Neutrophil (primary cell): ENCODE measurements at regions not wholly inside any gene's neighbourhood (a gene's known extent, or its start where the extent isn't known, plus 50 kb on each side); places are given as distances from the start of the nearest gene placed in this dataset.

Source experiments
- H3K27ac ChIP-seq: fragments of 200-600 bp; sonication (generic); 2 replicates; pipeline ENCODE4 v1.5.1; 2016; ENCODE audit warnings: mild to moderate bottlenecking, moderate library complexity
- H3K27me3 ChIP-seq: fragments of 200-600 bp; sonication (generic); 2 replicates; pipeline ENCODE4 v1.6.0; 2016; ENCODE audit warnings: mild to moderate bottlenecking
- H3K36me3 ChIP-seq: fragments of 200-600 bp; sonication (generic); 2 replicates; pipeline ENCODE4 v1.5.1; 2017
- H3K4me1 ChIP-seq, 2 experiments: fragments of 200-600 bp in 1 of 2; sonication (generic) in 1 of 2; 1 replicate in 1 of 2; 2 replicates in 1 of 2; pipeline versions ENCODE4 v1.5.1 to v1.6.1; 2013 to 2016; ENCODE audit warnings: low read depth in 1 of 2, low read length in 1 of 2, mild to moderate bottlenecking in 1 of 2, moderate library complexity in 1 of 2; ENCODE audit not compliant: control insufficient read depth in 1 of 2, insufficient read depth in 1 of 2
- H3K4me3 ChIP-seq, 2 experiments: fragments of 200-600 bp in 1 of 2; sonication (generic) in 1 of 2; 1 replicate in 1 of 2; 2 replicates in 1 of 2; pipeline ENCODE4 v1.5.1; 2013 to 2016; ENCODE audit warnings: low read depth in 1 of 2, low read length in 1 of 2, mild to moderate bottlenecking in 1 of 2, moderate library complexity in 1 of 2
- H3K9me3 ChIP-seq: fragments of 200-600 bp; sonication (generic); 2 replicates; pipeline ENCODE4 v1.5.1; 2016
- TF ChIP-seq, protein P1 (sequence below): fragments of 200-600 bp; sonication (generic); IDR thresholded peaks from 2 replicates; pipeline ENCODE4 v1.5.1; 2016; ENCODE audit warnings: antibody characterized with exemption

DNA sequence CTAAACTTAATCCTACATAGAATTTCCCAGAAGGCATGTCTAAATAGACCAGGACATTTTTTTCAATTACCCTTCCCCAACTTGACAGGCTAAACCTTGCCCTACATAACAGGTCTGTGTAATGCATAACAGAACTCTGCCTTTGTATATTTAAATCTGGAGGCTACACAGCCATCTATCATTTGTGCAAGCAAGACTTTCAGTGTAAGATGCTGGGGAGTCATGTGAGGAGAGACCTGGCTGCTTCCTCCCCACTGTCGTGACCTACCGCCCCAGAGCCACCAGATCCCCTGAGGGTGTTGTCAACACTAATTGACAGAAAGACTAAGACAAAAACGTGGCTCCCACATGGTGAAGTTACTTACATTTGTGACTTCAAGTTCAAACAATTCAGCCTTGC lies 342.2 kb downstream of the PPARGC1A start:
- TF ChIP-seq, protein P1, sequence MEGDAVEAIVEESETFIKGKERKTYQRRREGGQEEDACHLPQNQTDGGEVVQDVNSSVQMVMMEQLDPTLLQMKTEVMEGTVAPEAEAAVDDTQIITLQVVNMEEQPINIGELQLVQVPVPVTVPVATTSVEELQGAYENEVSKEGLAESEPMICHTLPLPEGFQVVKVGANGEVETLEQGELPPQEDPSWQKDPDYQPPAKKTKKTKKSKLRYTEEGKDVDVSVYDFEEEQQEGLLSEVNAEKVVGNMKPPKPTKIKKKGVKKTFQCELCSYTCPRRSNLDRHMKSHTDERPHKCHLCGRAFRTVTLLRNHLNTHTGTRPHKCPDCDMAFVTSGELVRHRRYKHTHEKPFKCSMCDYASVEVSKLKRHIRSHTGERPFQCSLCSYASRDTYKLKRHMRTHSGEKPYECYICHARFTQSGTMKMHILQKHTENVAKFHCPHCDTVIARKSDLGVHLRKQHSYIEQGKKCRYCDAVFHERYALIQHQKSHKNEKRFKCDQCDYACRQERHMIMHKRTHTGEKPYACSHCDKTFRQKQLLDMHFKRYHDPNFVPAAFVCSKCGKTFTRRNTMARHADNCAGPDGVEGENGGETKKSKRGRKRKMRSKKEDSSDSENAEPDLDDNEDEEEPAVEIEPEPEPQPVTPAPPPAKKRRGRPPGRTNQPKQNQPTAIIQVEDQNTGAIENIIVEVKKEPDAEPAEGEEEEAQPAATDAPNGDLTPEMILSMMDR, result no peak
- Histone ChIP-seq H3K4me3 (no peak overlapping the region), H3K27me3 (no peaks in the 10 kb centered on the region), H3K9me3 (no peaks in the 10 kb centered on the region), H3K36me3 (no peaks in the 10 kb centered on the region), H3K4me1 (no peaks in the 10 kb centered on the region), H3K27ac (no peak overlapping the region)

DNA sequence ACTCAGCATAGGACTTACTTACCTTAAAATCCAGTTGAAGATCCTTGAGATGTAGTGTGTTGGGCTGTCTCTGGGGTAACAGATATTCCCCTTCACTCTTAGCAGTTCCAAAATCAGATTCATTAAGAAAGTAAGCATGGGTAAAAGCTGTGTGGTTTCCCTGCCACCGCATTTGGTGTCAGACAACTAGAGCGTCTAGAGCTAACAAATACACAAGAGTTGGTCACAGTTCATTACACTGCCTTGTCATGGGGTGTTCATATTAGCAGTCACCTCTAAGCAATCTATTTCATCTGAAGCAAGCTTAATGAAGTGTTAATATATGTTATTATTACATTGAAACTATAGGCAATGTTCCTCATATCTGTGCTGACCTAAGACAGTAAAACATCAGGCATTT lies 342.8 kb downstream of the PPARGC1A start:
- H3K4me3 ChIP-seq, result no peak overlapping the region
- TF ChIP-seq, protein P1, result no peak
- H3K27ac ChIP-seq, result no peak overlapping the region
- H3K9me3 ChIP-seq, result no peaks in the 10 kb centered on the region
- no peaks in the 10 kb centered on the region for H3K27me3 ChIP-seq
- H3K4me1 ChIP-seq, result no peaks in the 10 kb centered on the region
- H3K36me3 ChIP-seq, result no peaks in the 10 kb centered on the region

DNA sequence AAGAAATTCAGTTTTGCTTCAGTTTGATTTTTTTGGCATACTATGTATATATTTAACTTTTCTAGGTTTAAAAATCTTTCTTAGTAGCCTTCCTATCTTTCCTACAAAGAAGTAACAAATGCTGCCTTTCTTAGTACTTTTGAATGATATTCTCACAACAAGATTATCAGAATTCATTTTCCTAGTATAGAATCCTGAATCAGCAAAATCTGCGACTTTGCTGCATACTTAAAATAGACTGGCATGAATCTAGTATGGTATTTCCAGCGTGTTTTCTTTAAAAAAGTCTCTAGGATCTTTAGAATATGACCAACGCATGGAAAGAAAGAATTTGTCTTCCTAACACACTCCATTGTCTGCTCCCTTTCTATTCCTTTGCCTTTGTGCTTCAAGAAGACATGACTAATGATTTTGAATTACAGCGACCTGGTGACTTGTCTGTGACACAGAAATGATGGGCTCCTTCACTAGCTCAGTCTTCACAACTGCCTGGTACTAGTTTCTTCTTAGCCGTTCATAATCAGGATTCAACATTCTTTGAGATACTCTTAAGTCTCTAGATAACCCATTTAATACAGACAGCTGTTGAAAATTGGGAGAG lies 349.8 kb downstream of the PPARGC1A start:
- H3K9me3 ChIP-seq, result no peaks in the 10 kb centered on the region
- H3K27ac ChIP-seq, result no peak overlapping the region
- TF ChIP-seq, protein P1, result no peak
- H3K4me1 ChIP-seq, result no peaks in the 10 kb centered on the region
- no peak overlapping the region for H3K4me3 ChIP-seq
- no peaks in the 10 kb centered on the region for H3K36me3 ChIP-seq
- H3K27me3 ChIP-seq, result no peaks in the 10 kb centered on the region

DNA sequence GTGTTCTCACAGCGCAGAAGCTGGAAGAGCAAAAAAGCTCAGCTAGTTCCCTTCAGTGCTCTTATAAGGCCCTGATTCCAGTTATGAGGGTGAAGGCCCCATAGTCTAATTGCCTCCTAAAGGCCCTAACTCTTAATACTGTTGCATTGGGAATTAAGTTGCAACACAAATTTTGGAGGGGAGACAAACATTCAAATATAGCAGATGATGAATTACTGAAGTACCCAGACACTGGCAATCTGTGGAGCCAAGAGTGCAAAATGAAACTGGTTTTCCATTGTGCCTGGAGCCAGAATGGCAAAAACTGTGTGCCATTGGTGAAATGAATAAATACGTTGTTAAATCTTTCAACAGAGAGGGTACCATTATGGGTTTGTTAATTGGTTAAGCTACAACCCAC lies 356.0 kb downstream of the PPARGC1A start:
- Histone ChIP-seq H3K9me3 (no peaks in the 10 kb centered on the region), H3K4me1 (no peaks in the 10 kb centered on the region), H3K4me3 (no peak overlapping the region), H3K27me3 (no peaks in the 10 kb centered on the region), H3K27ac (no peak overlapping the region), H3K36me3 (no peaks in the 10 kb centered on the region)
- TF ChIP-seq, protein P1, result no peak

DNA sequence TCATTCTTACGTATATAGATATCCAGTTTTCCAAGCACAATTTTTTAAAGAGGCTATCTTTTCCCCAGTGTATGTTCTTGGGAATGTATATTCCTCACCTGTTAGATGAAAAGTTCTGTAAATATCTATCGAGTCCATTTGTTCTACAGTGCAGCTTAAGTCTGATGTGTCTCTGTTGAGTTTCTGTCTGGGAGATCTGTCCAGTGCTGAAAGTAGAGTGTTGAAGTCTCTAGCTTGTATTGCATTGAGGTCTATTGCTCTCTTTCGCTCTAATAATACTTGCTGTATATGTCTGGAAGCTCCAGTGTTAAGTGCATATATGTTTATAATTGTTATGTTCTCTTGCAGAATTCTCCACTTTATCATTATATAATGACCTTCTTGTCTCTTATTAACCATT lies 373.1 kb downstream of the PPARGC1A start:
- Histone ChIP-seq H3K27ac (no peak overlapping the region), H3K27me3 (no peaks in the 10 kb centered on the region), H3K4me3 (no peak overlapping the region), H3K4me1 (no peaks in the 10 kb centered on the region), H3K36me3 (no peaks in the 10 kb centered on the region), H3K9me3 (no peaks in the 10 kb centered on the region)
- TF ChIP-seq, protein P1, result no peak

DNA sequence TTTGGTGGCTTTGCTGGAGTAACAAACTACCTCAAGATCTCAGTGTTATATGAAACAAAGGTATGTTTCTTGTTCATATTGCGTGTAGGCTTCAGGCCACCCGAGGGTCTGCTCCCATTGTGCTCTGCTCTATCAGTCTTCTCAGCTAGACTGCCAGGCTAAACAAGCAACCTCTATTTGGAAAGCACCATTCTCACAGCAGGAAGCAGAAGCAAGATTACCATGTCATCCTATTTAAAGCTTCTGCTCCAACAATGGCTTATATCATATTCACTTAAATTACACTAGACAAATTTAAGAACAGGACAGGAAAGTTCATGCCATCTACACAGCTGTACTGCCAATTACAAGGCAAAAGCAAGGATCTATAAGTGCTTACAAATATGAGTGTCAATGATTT lies 385.8 kb downstream of the PPARGC1A start:
- Histone ChIP-seq H3K27me3 (no peaks in the 10 kb centered on the region), H3K4me3 (no peak overlapping the region), H3K27ac (no peak overlapping the region), H3K9me3 (no peaks in the 10 kb centered on the region), H3K36me3 (no peaks in the 10 kb centered on the region), H3K4me1 (no peaks in the 10 kb centered on the region)
- TF ChIP-seq, protein P1, result no peak
